Stimulated activated naive B cell treated with anti-CD40 and anti-IgM and Interleukin-4, amounts not matched to agents 10 μg/mL and 1 μg/mL and 100 μg/mL, for 72 hours (primary cell): ENCODE measurements at regions not wholly inside any gene's neighbourhood (a gene's known extent, or its start where the extent isn't known, plus 50 kb on each side); places are given as distances from the start of the nearest gene placed in this dataset.
"Not testable (repeated sequence)": the region's sequence is repeated elsewhere in the genome, so short reads cannot be mapped to it uniquely, and the experiment has no call there.

Experiments
- ATAC-seq, 2 donors: fragments of 150-1000 bp; cut with Tn5 transposase; replicated peaks; 2 replicates each; pipeline ENCODE4 v1.10.0; 2021; ENCODE audit warnings: moderate library complexity in 1 of 2
- DNase-seq: peaks from one replicate; pipeline ENCODE4 v3.0.0; 2021
- H3K27ac Mint-ChIP-seq: one replicate; pipeline ENCODE4 v1.8.0; 2022; ENCODE audit warnings: mild to moderate bottlenecking, mixed read lengths
- H3K27me3 Mint-ChIP-seq, 2 donors: one replicate each; pipeline ENCODE4 v1.8.0; 2022; ENCODE audit warnings: mixed read lengths in 2 of 2
- H3K36me3 Mint-ChIP-seq, 2 donors: one replicate each; pipeline ENCODE4 v1.8.0; 2022; ENCODE audit warnings: mixed read lengths in 2 of 2, mild to moderate bottlenecking in 1 of 2
- H3K4me1 Mint-ChIP-seq, 2 donors: one replicate each; pipeline ENCODE4 v1.8.0; 2022; ENCODE audit warnings: mixed read lengths in 2 of 2, mild to moderate bottlenecking in 1 of 2
- H3K4me3 Mint-ChIP-seq, 2 donors: one replicate each; pipeline ENCODE4 v1.8.0; 2022; ENCODE audit warnings: mild to moderate bottlenecking in 2 of 2, mixed read lengths in 2 of 2, moderate library complexity in 1 of 2
- H3K9me3 Mint-ChIP-seq, 2 donors: one replicate each; pipeline ENCODE4 v1.8.0; 2022; ENCODE audit warnings: mixed read lengths in 2 of 2, mild to moderate bottlenecking in 1 of 2

GRCh38 chr9:11704198-11704597 is 989.0 kb upstream of the TYRP1 start:
- H3K36me3 Mint-ChIP-seq, H3K27ac Mint-ChIP-seq, H3K9me3 Mint-ChIP-seq, H3K4me1 Mint-ChIP-seq, H3K27me3 Mint-ChIP-seq, H3K4me3 Mint-ChIP-seq, DNase-seq, ATAC-seq: not testable (repeated sequence)

GRCh38 chr9:11708899-11709298 is 984.3 kb upstream of the TYRP1 start:
- no peaks in the 10 kb centered on the region for H3K36me3 Mint-ChIP-seq

GRCh38 chr9:11709567-11709966 is 983.6 kb upstream of the TYRP1 start:
- no peak for DNase-seq

More at GRCh38 chr9:11708899-11709298, 984.3 kb upstream of the TYRP1 start:
- Mint-ChIP-seq H3K27me3 (no peaks in the 10 kb centered on the region), H3K9me3 (peaks cover 4% of the 10 kb centered on the region in 2 donors), H3K27ac (no peak overlapping the region), H3K4me1 (no peaks in the 10 kb centered on the region), H3K4me3 (no peak overlapping the region)
- no peak for ATAC-seq
- no peak for DNase-seq

GRCh38 chr9:11713077-11713476 is 980.1 kb upstream of the TYRP1 start:
- Mint-ChIP-seq H3K27me3 (no peaks in the 10 kb centered on the region), H3K27ac (no peak overlapping the region), H3K36me3 (no peaks in the 10 kb centered on the region), H3K9me3 (peaks cover 7% of the 10 kb centered on the region in 2 donors), H3K4me1 (no peaks in the 10 kb centered on the region), H3K4me3 (no peak overlapping the region)
- no peak for ATAC-seq
- DNase-seq = no peak

More at GRCh38 chr9:11709567-11709966, 983.6 kb upstream of the TYRP1 start:
- no peak overlapping the region for H3K27ac Mint-ChIP-seq
- H3K4me1 Mint-ChIP-seq = no peaks in the 10 kb centered on the region
- H3K4me3 Mint-ChIP-seq = no peak overlapping the region
- H3K36me3 Mint-ChIP-seq = no peaks in the 10 kb centered on the region
- no peaks in the 10 kb centered on the region for H3K27me3 Mint-ChIP-seq
- ATAC-seq = no peak
- peaks cover 4% of the 10 kb centered on the region in 2 donors for H3K9me3 Mint-ChIP-seq

GRCh38 chr9:11722957-11723356 is 970.2 kb upstream of the TYRP1 start:
- no peaks in the 10 kb centered on the region for H3K4me1 Mint-ChIP-seq
- H3K27ac Mint-ChIP-seq = no peak overlapping the region
- DNase-seq (no peak), ATAC-seq (no peak)
- peaks cover 4 to 5% of the 10 kb centered on the region in 2 donors for H3K9me3 Mint-ChIP-seq
- no peaks in the 10 kb centered on the region for H3K27me3 Mint-ChIP-seq
- no peak overlapping the region for H3K4me3 Mint-ChIP-seq
- no peaks in the 10 kb centered on the region for H3K36me3 Mint-ChIP-seq

- no peak overlapping the region for H3K4me3 Mint-ChIP-seq
- ATAC-seq (no peak), DNase-seq (no peak)
- H3K27me3 Mint-ChIP-seq = no peaks in the 10 kb centered on the region
- H3K27ac Mint-ChIP-seq = no peak overlapping the region
- H3K36me3 Mint-ChIP-seq = no peaks in the 10 kb centered on the region
- peaks cover 1 to 2% of the 10 kb centered on the region in 2 donors for H3K9me3 Mint-ChIP-seq
- no peaks in the 10 kb centered on the region for H3K4me1 Mint-ChIP-seq
Measured at GRCh38 chr9:11726659-11727058, 966.5 kb upstream of the TYRP1 start.

GRCh38 chr9:11735391-11735790 is 957.8 kb upstream of the TYRP1 start:
- H3K27ac Mint-ChIP-seq = no peak overlapping the region
- no peaks in the 10 kb centered on the region for H3K36me3 Mint-ChIP-seq
- ATAC-seq (no peak), DNase-seq (no peak)
- no peaks in the 10 kb centered on the region for H3K4me1 Mint-ChIP-seq
- peaks cover 6 to 10% of the 10 kb centered on the region in 2 donors for H3K9me3 Mint-ChIP-seq
- H3K4me3 Mint-ChIP-seq = no peak overlapping the region
- no peaks in the 10 kb centered on the region for H3K27me3 Mint-ChIP-seq

- Mint-ChIP-seq H3K4me3 (no peak overlapping the region), H3K9me3 (peaks cover 3 to 10% of the 10 kb centered on the region in 2 donors), H3K4me1 (no peaks in the 10 kb centered on the region), H3K27me3 (no peaks in the 10 kb centered on the region), H3K27ac (no peak overlapping the region), H3K36me3 (no peaks in the 10 kb centered on the region)
- no peak for ATAC-seq
- no peak for DNase-seq
Measured at GRCh38 chr9:11742471-11742870, 950.7 kb upstream of the TYRP1 start.

- no peak for ATAC-seq
- Mint-ChIP-seq H3K4me3 (no peak overlapping the region), H3K9me3 (peaks cover 0 to 10% of the 10 kb centered on the region in 2 donors), H3K27me3 (no peaks in the 10 kb centered on the region), H3K4me1 (no peaks in the 10 kb centered on the region), H3K36me3 (no peaks in the 10 kb centered on the region), H3K27ac (no peak overlapping the region)
- no peak for DNase-seq
Measured at GRCh38 chr9:11743356-11743755, 949.8 kb upstream of the TYRP1 start.

- Mint-ChIP-seq H3K9me3 (peaks cover 0 to 10% of the 10 kb centered on the region in 2 donors), H3K4me3 (no peak overlapping the region), H3K4me1 (no peaks in the 10 kb centered on the region), H3K27me3 (no peaks in the 10 kb centered on the region), H3K27ac (no peak overlapping the region), H3K36me3 (no peaks in the 10 kb centered on the region)
- DNase-seq (no peak), ATAC-seq (no peak)
Measured at GRCh38 chr9:11749396-11749795, 943.8 kb upstream of the TYRP1 start.

GRCh38 chr9:11755951-11756350 is 937.2 kb upstream of the TYRP1 start:
- Mint-ChIP-seq H3K9me3 (no peaks in the 10 kb centered on the region), H3K4me3 (no peak overlapping the region), H3K27ac (no peak overlapping the region), H3K36me3 (no peaks in the 10 kb centered on the region), H3K4me1 (no peaks in the 10 kb centered on the region), H3K27me3 (no peaks in the 10 kb centered on the region)
- DNase-seq (no peak), ATAC-seq (no peak)

- Mint-ChIP-seq H3K27ac (no peak overlapping the region), H3K9me3 (no peaks in the 10 kb centered on the region), H3K4me1 (no peaks in the 10 kb centered on the region), H3K36me3 (no peaks in the 10 kb centered on the region), H3K4me3 (no peak overlapping the region), H3K27me3 (no peaks in the 10 kb centered on the region)
- DNase-seq (no peak), ATAC-seq (no peak)
Measured at GRCh38 chr9:11757408-11757807, 935.8 kb upstream of the TYRP1 start.

- no peak overlapping the region for H3K27ac Mint-ChIP-seq
- ATAC-seq (no peak), DNase-seq (no peak)
- no peaks in the 10 kb centered on the region for H3K27me3 Mint-ChIP-seq
- H3K4me1 Mint-ChIP-seq = no peaks in the 10 kb centered on the region
- H3K4me3 Mint-ChIP-seq = no peak overlapping the region
- H3K9me3 Mint-ChIP-seq = no peaks in the 10 kb centered on the region
- H3K36me3 Mint-ChIP-seq = no peaks in the 10 kb centered on the region
Measured at GRCh38 chr9:11758016-11758415, 935.2 kb upstream of the TYRP1 start.

GRCh38 chr9:11779971-11780370 is 913.2 kb upstream of the TYRP1 start:
- DNase-seq (no peak), ATAC-seq (no peak)
- H3K27me3 Mint-ChIP-seq = no peaks in the 10 kb centered on the region
- no peaks in the 10 kb centered on the region for H3K36me3 Mint-ChIP-seq
- no peak overlapping the region for H3K4me3 Mint-ChIP-seq
- H3K27ac Mint-ChIP-seq = no peak overlapping the region
- peaks cover 0 to 2% of the 10 kb centered on the region in 2 donors for H3K9me3 Mint-ChIP-seq
- H3K4me1 Mint-ChIP-seq = no peaks in the 10 kb centered on the region

GRCh38 chr9:11792870-11793269 is 900.3 kb upstream of the TYRP1 start:
- no peak overlapping the region for H3K4me3 Mint-ChIP-seq
- DNase-seq (no peak), ATAC-seq (no peak)
- H3K4me1 Mint-ChIP-seq = no peaks in the 10 kb centered on the region
- H3K36me3 Mint-ChIP-seq = no peaks in the 10 kb centered on the region
- H3K27me3 Mint-ChIP-seq = no peaks in the 10 kb centered on the region
- H3K9me3 Mint-ChIP-seq = peaks cover 2 to 4% of the 10 kb centered on the region in 2 donors
- H3K27ac Mint-ChIP-seq = no peak overlapping the region

- ATAC-seq = no peak
- H3K27ac Mint-ChIP-seq = no peak overlapping the region
- no peaks in the 10 kb centered on the region for H3K36me3 Mint-ChIP-seq
- no peaks in the 10 kb centered on the region for H3K4me1 Mint-ChIP-seq
- H3K27me3 Mint-ChIP-seq = no peaks in the 10 kb centered on the region
- H3K9me3 Mint-ChIP-seq = peaks cover 0 to 2% of the 10 kb centered on the region in 2 donors
- DNase-seq = no peak
- no peak overlapping the region for H3K4me3 Mint-ChIP-seq
Measured at GRCh38 chr9:11794984-11795383, 898.2 kb upstream of the TYRP1 start.
